ENCODE measurements at regions not wholly inside any gene's neighbourhood (a gene's known extent, or its start where the extent isn't known, plus 50 kb on each side); places are given as distances from the start of the nearest gene placed in this dataset.
"Not testable (repeated sequence)": the region's sequence is repeated elsewhere in the genome, so short reads cannot be mapped to it uniquely, and the experiment has no call there.

GRCh38 chr1:100803280-100803679, 83.7 kb downstream of the VCAM1 start:
- not testable (repeated sequence) for TF ChIP-seq REST (IDR thresholded peaks at IDR 0.05; ENCODE audit: borderline replicate concordance); CTCF (IDR thresholded peaks at IDR 0.05; ENCODE audit: poor library complexity, severe bottlenecking); EP300 (conservative IDR thresholded peaks at IDR 0.05; ENCODE audit: poor library complexity, severe bottlenecking)

Data from neural cell (in vitro differentiated cells).